GM13976 (cell line): ENCODE measurements at regions not wholly inside any gene's neighbourhood (a gene's known extent, or its start where the extent isn't known, plus 50 kb on each side); places are given as distances from the start of the nearest gene placed in this dataset.

Source experiments
- DNase-seq: peaks from one replicate; pipeline ENCODE4 v3.0.0; 2012; ENCODE audit warnings: low spot score
- CTCF ChIP-seq: IDR thresholded peaks from 2 replicates; pipeline ENCODE4 v1.5.1; 2012; ENCODE audit warnings: borderline replicate concordance, mild to moderate bottlenecking; ENCODE audit not compliant: insufficient read depth; ENCODE audit errors: extremely low read depth, missing control alignments, control extremely low read depth
- in situ Hi-C: fragments of 300-500 bp; cut with MboI; formaldehyde crosslinking; loops from one replicate; pipeline ENCODE4 v1.12.0; 2022; ENCODE audit warnings: low sequenced_read_pairs, mixed read lengths, inconsistent platforms; ENCODE audit not compliant: unreplicated experiment

GRCh38 chr3:159924411-159924810 lies 64.2 kb upstream of the IL12A start:
- in situ Hi-C loops, result no loop called here
- no peak for DNase-seq
- TF ChIP-seq CTCF, result no peak

- in situ Hi-C loops, result no loop called here
- no peak for TF ChIP-seq CTCF
- DNase-seq, result no peak
Observed at GRCh38 chr3:159925248-159925647, 63.4 kb upstream of the IL12A start.

- no peak for DNase-seq
- no peak for TF ChIP-seq CTCF
- in situ Hi-C loops, result no loop called here
Observed at GRCh38 chr3:159926573-159926972, 62.1 kb upstream of the IL12A start.

- DNase-seq, result no peak
- in situ Hi-C loops, result no loop called here
- no peak for TF ChIP-seq CTCF
Observed at GRCh38 chr3:159928071-159928491, 60.6 kb upstream of the IL12A start.

GRCh38 chr3:159928666-159929065 lies 60.0 kb upstream of the IL12A start:
- TF ChIP-seq CTCF, result no peak
- in situ Hi-C loops, result no loop called here
- DNase-seq, result no peak

GRCh38 chr3:159929171-159930141 lies 59.2 kb upstream of the IL12A start:
- peak; percentile 37 for DNase-seq
- in situ Hi-C loops, result no loop called here
- peak; percentile 16 for TF ChIP-seq CTCF

- no peak for TF ChIP-seq CTCF
- DNase-seq, result no peak
- in situ Hi-C loops, result no loop called here
Observed at GRCh38 chr3:159934216-159934615, 54.4 kb upstream of the IL12A start.
